Neural cell (in vitro differentiated cells): ENCODE measurements at regions not wholly inside any gene's neighbourhood (a gene's known extent, or its start where the extent isn't known, plus 50 kb on each side); places are given as distances from the start of the nearest gene placed in this dataset.

Experiments used
- H2AFZ ChIP-seq: fragments of 200-600, 300-800 bp; sonication (generic), shearing (Covaris generic); 2 replicates; pipeline ENCODE4 v1.6.0; 2014; ENCODE audit warnings: low read depth, mild to moderate bottlenecking, antibody characterized with exemption, low read length, moderate library complexity
- H3F3A ChIP-seq: fragments of 200-600 bp; shearing (Covaris generic); 2 replicates; pipeline ENCODE4 v1.6.1; 2016; ENCODE audit warnings: mild to moderate bottlenecking, moderate library complexity, mixed read lengths, antibody characterized with exemption, low read length; ENCODE audit not compliant: insufficient read depth, poor library complexity, severe bottlenecking
- H3K27ac ChIP-seq: fragments of 200-600, 300-800 bp; sonication (generic), shearing (Covaris generic); 2 replicates; pipeline ENCODE4 v1.5.1; 2014; ENCODE audit warnings: mild to moderate bottlenecking, low read length, moderate library complexity
- H3K27me3 ChIP-seq: fragments of 300-800, 200-600 bp; sonication (generic), shearing (Covaris generic); 2 replicates; pipeline ENCODE4 v1.6.0; 2014; ENCODE audit warnings: mild to moderate bottlenecking, low read depth, low read length, moderate library complexity; ENCODE audit not compliant: insufficient read depth
- H3K36me3 ChIP-seq: fragments of 300-800, 200-600 bp; sonication (generic), shearing (Covaris generic); 2 replicates; pipeline ENCODE4 v1.5.1; 2014; ENCODE audit warnings: mild to moderate bottlenecking, antibody characterized with exemption, low read length, moderate library complexity; ENCODE audit not compliant: insufficient read depth
- H3K4me2 ChIP-seq: fragments of 300-800, 200-600 bp; sonication (generic), shearing (Covaris generic); 2 replicates; pipeline ENCODE4 v1.6.0; 2014; ENCODE audit warnings: mild to moderate bottlenecking, low read length
- H3K4me3 ChIP-seq: fragments of 300-800, 200-600 bp; sonication (generic), shearing (Covaris generic); 2 replicates; pipeline ENCODE4 v1.5.1; 2014; ENCODE audit warnings: mild to moderate bottlenecking, low read length, moderate library complexity
- H3K79me2 ChIP-seq: fragments of 200-600 bp; shearing (Covaris generic); replicated peaks from 2 replicates; pipeline ENCODE4 v1.6.0; 2014; ENCODE audit warnings: mild to moderate bottlenecking, low read length, moderate library complexity; ENCODE audit not compliant: insufficient read depth
- H3K9ac ChIP-seq: fragments of 300-800, 200-600 bp; sonication (generic), shearing (Covaris generic); 2 replicates; pipeline ENCODE4 v1.6.1; 2016; ENCODE audit warnings: mild to moderate bottlenecking, low read length, mixed read lengths
- H3K9me2 ChIP-seq: fragments of 200-600 bp; shearing (Covaris generic); 2 replicates; pipeline ENCODE4 v1.6.1; 2016; ENCODE audit warnings: mild to moderate bottlenecking, low read length, mixed read lengths; ENCODE audit not compliant: insufficient read depth
- H3K9me3 ChIP-seq: fragments of 200-600, 300-800 bp; sonication (generic), shearing (Covaris generic); 2 replicates; pipeline ENCODE4 v1.6.1; 2016; ENCODE audit warnings: mild to moderate bottlenecking, mixed run types, low read length, moderate library complexity, mixed read lengths
- H4K20me1 ChIP-seq: fragments of 200-600 bp; shearing (Covaris generic); 2 replicates; pipeline ENCODE4 v1.6.1; 2016; ENCODE audit warnings: mild to moderate bottlenecking, mixed run types; ENCODE audit not compliant: insufficient read depth
- CTCF ChIP-seq: fragments of 450-650 bp; IDR thresholded peaks from 2 replicates; pipeline ENCODE4 v1.5.1; 2014; ENCODE audit warnings: antibody characterized with exemption, mild to moderate bottlenecking, moderate library complexity; ENCODE audit not compliant: poor library complexity, severe bottlenecking
- EP300 ChIP-seq: fragments of 450-650 bp; conservative IDR thresholded peaks from 2 replicates; pipeline ENCODE4 v1.6.1; 2014; ENCODE audit warnings: antibody characterized with exemption, mild to moderate bottlenecking, moderate library complexity; ENCODE audit not compliant: poor library complexity, severe bottlenecking
- EZH2 ChIP-seq: fragments of 200-600, 300-800 bp; shearing (Covaris generic), sonication (generic); IDR thresholded peaks from 2 replicates; pipeline ENCODE4 v1.6.1; 2014; ENCODE audit warnings: antibody characterized with exemption, low read length, borderline replicate concordance, mild to moderate bottlenecking; ENCODE audit not compliant: insufficient read depth, poor library complexity, severe bottlenecking
- MXI1 ChIP-seq: fragments of 450-650 bp; conservative IDR thresholded peaks from 2 replicates; pipeline ENCODE4 v1.6.1; 2014; ENCODE audit warnings: antibody characterized with exemption, mild to moderate bottlenecking; ENCODE audit not compliant: poor library complexity, severe bottlenecking
- POLR2AphosphoS5 ChIP-seq: IDR thresholded peaks from 2 replicates; pipeline ENCODE4 v1.6.1; 2012
- RAD21 ChIP-seq: fragments of 450-650 bp; conservative IDR thresholded peaks from 2 replicates; pipeline ENCODE4 v1.6.1; 2014; ENCODE audit warnings: antibody characterized with exemption, mild to moderate bottlenecking, moderate library complexity
- REST ChIP-seq: IDR thresholded peaks from 2 replicates; pipeline ENCODE4 v1.6.1; 2012; ENCODE audit warnings: borderline replicate concordance
- SMC3 ChIP-seq: fragments of 450-650 bp; conservative IDR thresholded peaks from 2 replicates; pipeline ENCODE4 v1.6.1; 2014; ENCODE audit warnings: antibody characterized with exemption, mild to moderate bottlenecking, moderate library complexity; ENCODE audit not compliant: poor library complexity
- TAF1 ChIP-seq: IDR thresholded peaks from 2 replicates; pipeline ENCODE4 v1.6.1; 2012; ENCODE audit warnings: low read depth
- small RNA-seq, 3 experiments: library from RNA; depleted of rRNA; stranded (forward); fragments of <200 nt; gene quantifications; one replicate each; pipeline ENCODE3, GENCODE V24; 2012

- Histone ChIP-seq H3K79me2 (no peaks in the 10 kb centered on the region), H2AFZ (no peak overlapping the region), H3K9me2 (no peaks in the 10 kb centered on the region), H3K4me3 (no peak overlapping the region), H3K27me3 (no peaks in the 10 kb centered on the region), H3K9me3 (no peaks in the 10 kb centered on the region), H3K27ac (no peak overlapping the region), H3K36me3 (no peaks in the 10 kb centered on the region), H3K4me2 (no peak overlapping the region), H3F3A (no peaks in the 10 kb centered on the region), H4K20me1 (no peaks in the 10 kb centered on the region), H3K9ac (no peak overlapping the region)
- TF ChIP-seq TAF1 (no peak), POLR2AphosphoS5 (no peak), REST (no peak), SMC3 (no peak), EP300 (no peak), EZH2 (no peak), RAD21 (no peak), CTCF (no peak), MXI1 (no peak)
Measured at GRCh38 chr4:54793856-54794422, 136.2 kb downstream of the KIT start.

Small RNA genes in the stretch of these regions (small RNA-seq; reads per million reads assigned to genes)
- gene RPL38P3, result 0 reads per million in 3 experiments
